H9 (cell line): ENCODE measurements at regions not wholly inside any gene's neighbourhood (a gene's known extent, or its start where the extent isn't known, plus 50 kb on each side); places are given as distances from the start of the nearest gene placed in this dataset.

ENCODE experiments used
- DNase-seq: peaks from one replicate; pipeline ENCODE4 v3.0.0-alpha.2; 2017
- H2AFZ ChIP-seq: one replicate; pipeline ENCODE4 v1.6.1; 2013; ENCODE audit warnings: mild to moderate bottlenecking, low read length, control low read depth, moderate library complexity
- H2AK5ac ChIP-seq: 2 replicates; pipeline ENCODE4 v1.6.1; 2013; ENCODE audit warnings: low read length, control low read depth, mixed read lengths; ENCODE audit not compliant: insufficient read length
- H2BK120ac ChIP-seq: one replicate; pipeline ENCODE4 v1.6.1; 2013; ENCODE audit warnings: low read depth, mild to moderate bottlenecking, low read length, control low read depth, inconsistent platforms; ENCODE audit not compliant: poor library complexity, severe bottlenecking
- H2BK12ac ChIP-seq: 2 replicates; pipeline ENCODE4 v1.6.1; 2013; ENCODE audit warnings: low read length, control low read depth, mixed read lengths, low read depth; ENCODE audit not compliant: insufficient read length
- H2BK15ac ChIP-seq: 2 replicates; pipeline ENCODE4 v1.6.1; 2013; ENCODE audit warnings: low read depth, low read length, control low read depth
- H2BK20ac ChIP-seq: one replicate; pipeline ENCODE4 v1.6.1; 2013; ENCODE audit warnings: low read depth, mild to moderate bottlenecking, low read length, control low read depth, inconsistent platforms; ENCODE audit not compliant: poor library complexity, severe bottlenecking
- H2BK5ac ChIP-seq: 2 replicates; pipeline ENCODE4 v1.6.1; 2013; ENCODE audit warnings: low read length, control low read depth, mixed read lengths; ENCODE audit not compliant: insufficient read length
- H3K14ac ChIP-seq: 2 replicates; pipeline ENCODE4 v1.6.1; 2013; ENCODE audit warnings: low read length, control low read depth; ENCODE audit not compliant: insufficient read depth
- H3K18ac ChIP-seq: 2 replicates; pipeline ENCODE4 v1.6.1; 2013; ENCODE audit warnings: low read depth, mild to moderate bottlenecking, mixed read lengths, low read length, control low read depth; ENCODE audit not compliant: insufficient read length
- H3K23ac ChIP-seq: 2 replicates; pipeline ENCODE4 v1.6.1; 2013; ENCODE audit warnings: low read length, control low read depth, mixed read lengths, low read depth; ENCODE audit not compliant: insufficient read length
- H3K23me2 ChIP-seq: 2 replicates; pipeline ENCODE4 v1.6.1; 2013; ENCODE audit warnings: low read depth, mild to moderate bottlenecking, mixed read lengths, low read length, control low read depth; ENCODE audit not compliant: insufficient read length, poor library complexity, severe bottlenecking
- H3K27ac ChIP-seq: 2 replicates; pipeline ENCODE4 v1.5.1; 2013; ENCODE audit warnings: low read length, control low read depth, mixed read lengths, low read depth; ENCODE audit not compliant: insufficient read length
- H3K27me3 ChIP-seq: 2 replicates; pipeline ENCODE4 v1.6.1; 2013; ENCODE audit warnings: low read length, control low read depth, inconsistent platforms; ENCODE audit not compliant: insufficient read depth
- H3K4ac ChIP-seq: 2 replicates; pipeline ENCODE4 v1.6.1; 2013; ENCODE audit warnings: low read depth, mild to moderate bottlenecking, control low read depth, inconsistent platforms, low read length, moderate library complexity
- H3K4me1 ChIP-seq: 2 replicates; pipeline ENCODE4 v1.6.1; 2013; ENCODE audit warnings: low read length, control low read depth, inconsistent platforms; ENCODE audit not compliant: insufficient read depth
- H3K4me2 ChIP-seq: 2 replicates; pipeline ENCODE4 v1.6.1; 2013; ENCODE audit warnings: low read length, control low read depth, mixed read lengths; ENCODE audit not compliant: insufficient read length, insufficient read depth
- H3K56ac ChIP-seq: 2 replicates; pipeline ENCODE4 v1.6.1; 2013; ENCODE audit warnings: low read depth, mild to moderate bottlenecking, mixed read lengths, low read length, control low read depth; ENCODE audit not compliant: insufficient read length
- H3K79me1 ChIP-seq: 2 replicates; pipeline ENCODE4 v1.6.1; 2013; ENCODE audit warnings: low read depth, mild to moderate bottlenecking, moderate library complexity, low read length, control low read depth, inconsistent platforms; ENCODE audit not compliant: insufficient read depth, poor library complexity, severe bottlenecking
- H3K79me2 ChIP-seq: 2 replicates; pipeline ENCODE4 v1.6.1; 2013; ENCODE audit warnings: low read length, control low read depth, inconsistent platforms; ENCODE audit not compliant: insufficient read depth
- H3K9ac ChIP-seq: 2 replicates; pipeline ENCODE4 v1.6.1; 2013; ENCODE audit warnings: low read length, control low read depth, mixed read lengths; ENCODE audit not compliant: insufficient read length; ENCODE audit errors: extremely low read depth
- H3K9me3 ChIP-seq: one replicate; pipeline ENCODE4 v1.6.1; 2013; ENCODE audit warnings: low read depth, low read length, inconsistent platforms; ENCODE audit not compliant: control insufficient read depth
- H3T11ph ChIP-seq: one replicate; pipeline ENCODE4 v1.6.1; 2013; ENCODE audit warnings: mild to moderate bottlenecking, low read length, control low read depth, inconsistent platforms
- H4K20me1 ChIP-seq: one replicate; pipeline ENCODE4 v1.6.1; 2013; ENCODE audit not compliant: control insufficient read depth, insufficient read length, insufficient read depth
- H4K5ac ChIP-seq: 2 replicates; pipeline ENCODE4 v1.6.1; 2013; ENCODE audit warnings: low read depth, mild to moderate bottlenecking, mixed read lengths, low read length, control low read depth; ENCODE audit not compliant: insufficient read length
- H4K8ac ChIP-seq: replicated peaks from 2 replicates; pipeline ENCODE4 v1.6.1; 2013; ENCODE audit warnings: low read length, control low read depth, mixed read lengths, low read depth; ENCODE audit not compliant: insufficient read length
- H4K91ac ChIP-seq: 2 replicates; pipeline ENCODE4 v1.6.1; 2013; ENCODE audit warnings: low read depth, mild to moderate bottlenecking, moderate library complexity, mixed read lengths, low read length, control low read depth; ENCODE audit not compliant: insufficient read length
- H3K27ac Mint-ChIP-seq, 3 experiments: 2 replicates in 2 of 3; 3 replicates in 1 of 3; pipeline ENCODE4 v1.8.0; 2020 to 2021; ENCODE audit warnings: mixed read lengths in 3 of 3, mild to moderate bottlenecking in 1 of 3, moderate library complexity in 1 of 3
- H3K27me3 Mint-ChIP-seq: 2 replicates; pipeline ENCODE4 v1.8.0; 2021; ENCODE audit warnings: low read depth, mild to moderate bottlenecking, moderate library complexity, mixed read lengths
- H3K36me3 Mint-ChIP-seq, 3 experiments: 2 replicates in 2 of 3; 3 replicates in 1 of 3; pipeline ENCODE4 v1.8.0; 2020 to 2021; ENCODE audit warnings: low read depth in 3 of 3, mixed read lengths in 3 of 3; ENCODE audit not compliant: insufficient read depth in 1 of 3
- H3K4me1 Mint-ChIP-seq, 2 experiments: 2 replicates each; pipeline ENCODE4 v1.8.0; 2020; ENCODE audit warnings: mixed read lengths in 2 of 2
- H3K4me3 Mint-ChIP-seq, 2 experiments: 2 replicates in 1 of 2; 3 replicates in 1 of 2; pipeline ENCODE4 v1.8.0; 2020 to 2021; ENCODE audit warnings: mild to moderate bottlenecking in 2 of 2, mixed read lengths in 2 of 2, moderate library complexity in 1 of 2
- H3K9me3 Mint-ChIP-seq, 2 experiments: 2 replicates in 1 of 2; 3 replicates in 1 of 2; pipeline ENCODE4 v1.8.0; 2020; ENCODE audit warnings: mild to moderate bottlenecking in 2 of 2, mixed read lengths in 2 of 2, moderate library complexity in 1 of 2
- WGBS: extraction: QIAGEN DNeasy Blood & Tissue Kit; methylation state at CpG from one replicate; pipeline ENCODE4 v1.1.7; 2013; ENCODE audit warnings: missing lambda C conversion rate, low lambda C conversion rate, mixed read lengths; ENCODE audit not compliant: insufficient read length; ENCODE audit errors: extremely low coverage; 5-methylcytosine and 5-hydroxymethylcytosine counted together
- TF ChIP-seq, protein P1 (sequence below): fragments of 200-600 bp; sonication (generic); conservative IDR thresholded peaks from 3 replicates; pipeline ENCODE4 v1.8.0; 2021; ENCODE audit warnings: antibody characterized with exemption, mild to moderate bottlenecking

DNA sequence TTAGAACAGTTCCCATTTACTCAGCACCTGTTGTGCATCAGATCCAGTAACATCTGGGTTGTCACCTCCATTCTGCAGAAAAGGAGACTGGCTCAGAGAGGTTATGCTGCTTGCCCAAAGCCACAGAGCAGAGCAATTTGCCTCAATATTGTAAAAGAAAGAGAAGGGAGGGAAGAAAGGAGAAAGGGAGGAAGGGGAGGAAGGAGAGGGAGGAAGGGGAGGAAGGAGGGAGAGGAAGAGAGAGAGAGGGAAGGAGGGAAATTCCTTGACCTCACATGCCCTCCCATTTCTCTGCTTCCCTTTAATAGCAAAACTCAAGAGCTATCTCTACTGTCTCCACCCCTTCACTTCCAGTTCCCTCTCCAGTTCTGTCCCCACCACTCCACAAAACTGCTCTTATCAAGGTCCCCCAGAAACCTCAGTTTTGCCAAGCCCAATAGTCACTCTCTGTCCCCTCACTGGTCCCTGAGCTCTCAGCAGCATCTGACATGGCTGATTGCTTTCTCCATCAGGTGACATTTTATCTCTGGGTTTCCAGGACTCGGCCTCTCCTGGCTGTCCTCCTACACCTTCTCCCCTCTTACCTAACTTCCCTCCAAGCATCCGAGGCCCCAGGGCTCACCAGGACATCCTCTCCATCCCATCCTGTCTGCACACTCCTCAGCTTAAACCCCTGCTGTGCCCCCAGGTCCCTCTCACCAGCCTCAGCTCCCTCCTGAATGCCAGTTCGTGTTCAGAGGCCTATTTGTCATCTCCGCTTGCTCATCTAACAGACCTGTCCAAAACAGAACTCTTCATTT, 104.7 kb upstream of the LINGO1 start:
- Mint-ChIP-seq H3K36me3 (no peaks in the 10 kb centered on the region), H3K4me3 (no peak overlapping the region), H3K4me1 (peaks cover 41 to 53% of the 10 kb centered on the region in 2 experiments), H3K27ac (no peak overlapping the region), H3K27me3 (peaks cover 48% of the 10 kb centered on the region), H3K9me3 (no peaks in the 10 kb centered on the region)
- no peak overlapping the region for H3K56ac ChIP-seq
- no peaks in the 10 kb centered on the region for H3K79me1 ChIP-seq
- H3K18ac ChIP-seq = no peak overlapping the region
- H3K14ac ChIP-seq = no peak overlapping the region
- H3K27me3 ChIP-seq = no peaks in the 10 kb centered on the region
- no peak overlapping the region for H3K4me2 ChIP-seq
- no peak for DNase-seq
- H3K9me3 ChIP-seq = no peaks in the 10 kb centered on the region
- H2AFZ ChIP-seq = no peak overlapping the region
- peaks cover 3% of the 10 kb centered on the region for H3K23me2 ChIP-seq
- H3K23ac ChIP-seq = no peak overlapping the region
- no peaks in the 10 kb centered on the region for H4K20me1 ChIP-seq
- WGBS = no CpG with 5 or more reads among the region's 4 CpGs
- H3K4ac ChIP-seq = no peak overlapping the region
- no peaks in the 10 kb centered on the region for H3K79me2 ChIP-seq
- H3K27ac ChIP-seq = no peak overlapping the region
- TF ChIP-seq, protein P1, sequence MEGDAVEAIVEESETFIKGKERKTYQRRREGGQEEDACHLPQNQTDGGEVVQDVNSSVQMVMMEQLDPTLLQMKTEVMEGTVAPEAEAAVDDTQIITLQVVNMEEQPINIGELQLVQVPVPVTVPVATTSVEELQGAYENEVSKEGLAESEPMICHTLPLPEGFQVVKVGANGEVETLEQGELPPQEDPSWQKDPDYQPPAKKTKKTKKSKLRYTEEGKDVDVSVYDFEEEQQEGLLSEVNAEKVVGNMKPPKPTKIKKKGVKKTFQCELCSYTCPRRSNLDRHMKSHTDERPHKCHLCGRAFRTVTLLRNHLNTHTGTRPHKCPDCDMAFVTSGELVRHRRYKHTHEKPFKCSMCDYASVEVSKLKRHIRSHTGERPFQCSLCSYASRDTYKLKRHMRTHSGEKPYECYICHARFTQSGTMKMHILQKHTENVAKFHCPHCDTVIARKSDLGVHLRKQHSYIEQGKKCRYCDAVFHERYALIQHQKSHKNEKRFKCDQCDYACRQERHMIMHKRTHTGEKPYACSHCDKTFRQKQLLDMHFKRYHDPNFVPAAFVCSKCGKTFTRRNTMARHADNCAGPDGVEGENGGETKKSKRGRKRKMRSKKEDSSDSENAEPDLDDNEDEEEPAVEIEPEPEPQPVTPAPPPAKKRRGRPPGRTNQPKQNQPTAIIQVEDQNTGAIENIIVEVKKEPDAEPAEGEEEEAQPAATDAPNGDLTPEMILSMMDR = no peak
- no peak overlapping the region for H4K5ac ChIP-seq
- H3T11ph ChIP-seq = no peak overlapping the region
- H2BK12ac ChIP-seq = no peak overlapping the region
- no peak overlapping the region for H2BK5ac ChIP-seq
- H4K8ac ChIP-seq = no peak overlapping the region
- H2AK5ac ChIP-seq = no peak overlapping the region
- H2BK20ac ChIP-seq = no peak overlapping the region
- H4K91ac ChIP-seq = no peak overlapping the region
- H3K4me1 ChIP-seq = peaks cover 12% of the 10 kb centered on the region; the same call in 1 of the 2 replicates
- no peak overlapping the region for H2BK120ac ChIP-seq
- no peak overlapping the region for H3K9ac ChIP-seq
- no peak overlapping the region for H2BK15ac ChIP-seq
